ENCODE measurements at regions not wholly inside any gene's neighbourhood (a gene's known extent, or its start where the extent isn't known, plus 50 kb on each side); places are given as distances from the start of the nearest gene placed in this dataset.

DNA sequence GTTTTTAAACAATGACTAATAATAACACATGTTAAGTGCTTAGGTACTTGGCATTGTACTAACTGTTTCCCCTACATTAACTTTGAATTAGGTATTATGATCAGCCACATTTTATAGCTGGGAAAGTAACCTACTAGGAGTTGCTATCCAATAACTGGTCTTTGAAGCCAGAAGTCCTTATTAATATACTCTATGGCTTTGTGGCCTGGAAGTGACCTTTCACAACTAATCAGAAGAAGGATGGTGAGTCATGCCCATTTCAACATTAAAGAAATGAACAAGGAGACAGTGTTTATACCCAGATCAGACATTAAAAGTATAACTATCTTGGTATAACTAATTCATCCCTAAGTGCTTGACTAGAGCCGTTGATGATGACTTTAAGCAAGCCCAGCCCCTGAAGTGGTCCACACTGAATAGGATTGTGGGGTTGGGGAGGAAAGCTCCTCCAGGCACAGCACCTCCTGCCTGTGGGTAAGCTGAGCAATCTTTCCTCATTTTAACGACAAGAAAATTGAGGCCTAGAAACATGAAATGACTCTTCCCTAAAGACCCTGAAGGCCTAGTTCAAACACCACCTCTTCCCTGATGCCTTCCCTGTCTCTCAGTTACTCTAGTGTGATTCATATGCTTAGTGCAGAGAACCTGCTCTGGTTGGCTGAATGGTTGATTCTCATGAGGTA is 71.6 kb upstream of the RFX8 start:
- TF ChIP-seq POLR2A (IDR thresholded peaks at IDR 0.05): no peak
- TF ChIP-seq, protein P1, sequence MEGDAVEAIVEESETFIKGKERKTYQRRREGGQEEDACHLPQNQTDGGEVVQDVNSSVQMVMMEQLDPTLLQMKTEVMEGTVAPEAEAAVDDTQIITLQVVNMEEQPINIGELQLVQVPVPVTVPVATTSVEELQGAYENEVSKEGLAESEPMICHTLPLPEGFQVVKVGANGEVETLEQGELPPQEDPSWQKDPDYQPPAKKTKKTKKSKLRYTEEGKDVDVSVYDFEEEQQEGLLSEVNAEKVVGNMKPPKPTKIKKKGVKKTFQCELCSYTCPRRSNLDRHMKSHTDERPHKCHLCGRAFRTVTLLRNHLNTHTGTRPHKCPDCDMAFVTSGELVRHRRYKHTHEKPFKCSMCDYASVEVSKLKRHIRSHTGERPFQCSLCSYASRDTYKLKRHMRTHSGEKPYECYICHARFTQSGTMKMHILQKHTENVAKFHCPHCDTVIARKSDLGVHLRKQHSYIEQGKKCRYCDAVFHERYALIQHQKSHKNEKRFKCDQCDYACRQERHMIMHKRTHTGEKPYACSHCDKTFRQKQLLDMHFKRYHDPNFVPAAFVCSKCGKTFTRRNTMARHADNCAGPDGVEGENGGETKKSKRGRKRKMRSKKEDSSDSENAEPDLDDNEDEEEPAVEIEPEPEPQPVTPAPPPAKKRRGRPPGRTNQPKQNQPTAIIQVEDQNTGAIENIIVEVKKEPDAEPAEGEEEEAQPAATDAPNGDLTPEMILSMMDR (IDR thresholded peaks at IDR 0.05): no peak
- intact Hi-C loops (cut with DNase I; ENCODE audit: low total_unique reads): no loop called here
- no peak for DNase-seq (ENCODE audit: low spot score in 2 of 2)
- H3K4me3 ChIP-seq (ENCODE audit: low read depth, poor library complexity, severe bottlenecking): no peak overlapping the region
- WGBS, 2 donors: 74 to 76% methylated on average over 2 of the region's 2 CpGs

DNA sequence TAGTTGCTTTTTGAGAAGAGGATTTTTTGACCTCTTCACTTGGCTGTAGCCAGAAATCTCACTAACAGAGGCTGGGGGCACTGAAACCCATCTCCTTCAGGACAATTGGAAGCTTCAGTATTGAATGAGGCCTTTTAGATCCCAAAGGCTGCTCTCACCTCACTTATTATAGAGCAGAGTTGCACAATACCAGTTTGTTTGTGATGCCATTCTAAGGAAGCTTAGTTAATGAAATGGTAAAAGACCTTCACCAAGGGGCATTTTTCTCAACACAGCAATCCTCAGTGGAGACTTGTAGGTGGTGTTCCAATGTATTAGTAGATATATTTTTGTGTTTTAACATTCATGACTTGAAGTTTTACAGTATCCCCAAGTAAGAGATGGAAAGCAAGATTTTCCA is 71.0 kb upstream of the RFX8 start:
- H3K4me3 ChIP-seq (ENCODE audit: low read depth, poor library complexity, severe bottlenecking): no peak overlapping the region
- intact Hi-C loops (cut with DNase I; ENCODE audit: low total_unique reads): no loop called here
- DNase-seq (ENCODE audit: low spot score in 2 of 2): no peak
- no peak for TF ChIP-seq POLR2A (IDR thresholded peaks at IDR 0.05)
- TF ChIP-seq, protein P1 (IDR thresholded peaks at IDR 0.05): no peak

DNA sequence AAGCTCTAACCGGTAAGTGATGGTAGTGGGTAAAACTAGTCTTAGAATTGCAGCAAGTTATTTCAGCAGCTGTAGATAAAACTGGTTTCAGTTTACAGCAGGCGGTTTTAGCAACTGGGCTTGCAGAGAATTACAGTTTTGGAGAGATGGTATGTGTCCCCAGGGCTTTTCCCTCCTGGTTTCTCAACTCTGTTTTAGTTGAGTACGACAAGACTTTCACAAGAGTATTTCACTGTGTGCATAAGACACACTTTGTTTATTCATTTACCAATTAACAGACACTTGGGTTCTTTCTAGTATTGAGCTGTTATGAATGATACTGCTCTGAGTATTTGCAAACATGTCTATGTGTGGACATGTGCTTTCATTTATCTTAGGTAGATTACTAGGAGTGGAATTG is 65.6 kb upstream of the RFX8 start:
- intact Hi-C loops (cut with DNase I; ENCODE audit: low total_unique reads): no loop called here
- no peak overlapping the region for H3K4me3 ChIP-seq (ENCODE audit: low read depth, poor library complexity, severe bottlenecking)
- DNase-seq (ENCODE audit: low spot score in 2 of 2): no peak
- TF ChIP-seq POLR2A (IDR thresholded peaks at IDR 0.05): no peak
- TF ChIP-seq, protein P1 (IDR thresholded peaks at IDR 0.05): no peak
- WGBS, 2 donors: 48 to 54% methylated on average over 3 of the region's 3 CpGs

DNA sequence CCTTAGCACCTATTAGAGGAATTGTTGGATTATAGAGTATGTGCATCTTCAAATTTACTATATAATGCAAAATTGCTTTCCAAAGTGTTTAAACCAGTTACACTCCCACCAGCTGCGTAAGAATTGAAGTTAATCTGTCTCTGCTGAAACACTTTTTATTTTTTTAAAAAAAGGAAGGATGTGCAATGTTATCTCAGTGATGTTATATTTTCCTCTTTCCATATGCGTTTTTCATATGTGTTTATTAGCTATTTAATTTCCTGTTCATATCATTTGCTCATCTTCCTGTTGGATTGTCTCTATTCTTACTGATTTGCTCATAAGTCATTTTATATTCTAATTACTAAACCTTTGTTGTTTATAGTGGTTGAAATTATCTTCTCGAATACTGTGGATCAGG is 63.2 kb upstream of the RFX8 start:
- DNase-seq (ENCODE audit: low spot score in 2 of 2): no peak
- TF ChIP-seq, protein P1 (IDR thresholded peaks at IDR 0.05): no peak
- no peak for TF ChIP-seq POLR2A (IDR thresholded peaks at IDR 0.05)
- 74 to 75% methylated on average over 3 of the region's 3 CpGs for WGBS, 2 donors
- intact Hi-C loops (cut with DNase I; ENCODE audit: low total_unique reads): no loop called here
- no peak overlapping the region for H3K4me3 ChIP-seq (ENCODE audit: low read depth, poor library complexity, severe bottlenecking)

DNA sequence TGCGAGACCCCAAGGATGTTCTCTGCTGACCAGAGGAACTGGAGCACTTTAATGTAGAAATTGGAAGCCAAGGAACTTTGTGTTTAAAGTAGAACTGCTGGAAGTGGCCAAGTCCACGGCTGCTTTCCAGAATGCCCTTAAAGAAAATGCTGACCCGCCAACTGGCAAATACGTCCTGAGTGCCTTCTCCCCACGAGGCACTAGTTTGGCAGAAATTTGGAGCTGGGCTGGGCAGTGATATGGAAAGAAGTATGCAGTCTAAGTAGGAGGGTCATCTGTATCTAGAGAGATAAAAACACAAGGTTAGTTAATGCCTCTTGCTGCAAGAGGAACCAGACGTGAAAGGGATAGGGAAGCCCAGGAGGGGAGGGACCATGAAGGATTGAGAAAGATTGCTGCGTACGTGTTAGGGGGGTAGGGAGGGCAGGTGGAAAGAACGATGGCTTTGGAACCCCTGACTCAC is 59.3 kb upstream of the RFX8 start:
- no peak overlapping the region for H3K4me3 ChIP-seq (ENCODE audit: low read depth, poor library complexity, severe bottlenecking)
- intact Hi-C loops (cut with DNase I; ENCODE audit: low total_unique reads): no loop called here
- DNase-seq (ENCODE audit: low spot score in 2 of 2): no peak
- TF ChIP-seq, protein P1 (IDR thresholded peaks at IDR 0.05): no peak
- no peak for TF ChIP-seq POLR2A (IDR thresholded peaks at IDR 0.05)
- WGBS, 2 donors: 55 to 56% methylated on average over 9 of the region's 9 CpGs
